Mesendoderm (in vitro differentiated cells): ENCODE measurements at regions not wholly inside any gene's neighbourhood (a gene's known extent, or its start where the extent isn't known, plus 50 kb on each side); places are given as distances from the start of the nearest gene placed in this dataset.

ENCODE experiments used
- DNase-seq: peaks from one replicate; pipeline ENCODE4 v3.0.0; 2013
- H2AK5ac ChIP-seq: 2 replicates; pipeline ENCODE4 v1.6.1; 2013; ENCODE audit warnings: low read length, inconsistent platforms
- H2BK120ac ChIP-seq: 2 replicates; pipeline ENCODE4 v1.6.1; 2013; ENCODE audit warnings: low read depth, mild to moderate bottlenecking, low read length, moderate library complexity, mixed read lengths
- H2BK15ac ChIP-seq: replicated peaks from 2 replicates; pipeline ENCODE4 v1.6.1; 2013; ENCODE audit warnings: low read depth, mild to moderate bottlenecking, moderate library complexity
- H2BK5ac ChIP-seq: 2 replicates; pipeline ENCODE4 v1.6.1; 2013; ENCODE audit warnings: low read length, inconsistent platforms
- H3K18ac ChIP-seq: 2 replicates; pipeline ENCODE4 v1.6.1; 2013; ENCODE audit warnings: mild to moderate bottlenecking, low read length, mixed read lengths
- H3K23ac ChIP-seq: one replicate; pipeline ENCODE4 v1.6.1; 2013; ENCODE audit warnings: low read length
- H3K27ac ChIP-seq: 2 replicates; pipeline ENCODE4 v1.5.1; 2013; ENCODE audit warnings: low read depth, mild to moderate bottlenecking, inconsistent platforms, low read length, moderate library complexity
- H3K27me3 ChIP-seq: 2 replicates; pipeline ENCODE4 v1.6.1; 2013; ENCODE audit warnings: low read length, control low read depth, mild to moderate bottlenecking, inconsistent platforms; ENCODE audit not compliant: insufficient read depth, poor library complexity
- H3K36me3 ChIP-seq: 2 replicates; pipeline ENCODE4 v1.6.1; 2013; ENCODE audit warnings: low read length, inconsistent platforms; ENCODE audit not compliant: control insufficient read depth, insufficient read depth
- H3K4ac ChIP-seq: one replicate; pipeline ENCODE4 v1.6.1; 2013; ENCODE audit warnings: low read depth, mild to moderate bottlenecking, low read length, moderate library complexity
- H3K4me1 ChIP-seq: 2 replicates; pipeline ENCODE4 v1.6.1; 2013; ENCODE audit warnings: low read depth, low read length, inconsistent platforms; ENCODE audit not compliant: control insufficient read depth
- H3K4me2 ChIP-seq: 2 replicates; pipeline ENCODE4 v1.6.1; 2013; ENCODE audit warnings: low read length
- H3K4me3 ChIP-seq: 2 replicates; pipeline ENCODE4 v1.5.1; 2013; ENCODE audit warnings: mild to moderate bottlenecking, low read length
- H3K56ac ChIP-seq: one replicate; pipeline ENCODE4 v1.6.1; 2013; ENCODE audit warnings: low read length
- H3K79me1 ChIP-seq: 2 replicates; pipeline ENCODE4 v1.6.1; 2013; ENCODE audit warnings: low read length, inconsistent platforms
- H3K79me2 ChIP-seq: 2 replicates; pipeline ENCODE4 v1.6.1; 2013; ENCODE audit warnings: mild to moderate bottlenecking, low read length; ENCODE audit not compliant: control insufficient read depth, insufficient read depth
- H3K9ac ChIP-seq: 2 replicates; pipeline ENCODE4 v1.6.1; 2013; ENCODE audit warnings: low read length, inconsistent platforms
- H4K5ac ChIP-seq: one replicate; pipeline ENCODE4 v1.6.1; 2013; ENCODE audit warnings: low read length
- H4K8ac ChIP-seq: one replicate; pipeline ENCODE4 v1.6.1; 2013; ENCODE audit warnings: low read depth, mild to moderate bottlenecking, control low read depth, low read length, moderate library complexity
- WGBS: extraction: QIAGEN DNeasy Blood & Tissue Kit; methylation state at CpG from one replicate; pipeline ENCODE4 v1.1.7; 2013; ENCODE audit warnings: low lambda C conversion rate, missing lambda C conversion rate; ENCODE audit not compliant: insufficient coverage; ENCODE audit errors: extremely low coverage; 5-methylcytosine and 5-hydroxymethylcytosine counted together

DNA sequence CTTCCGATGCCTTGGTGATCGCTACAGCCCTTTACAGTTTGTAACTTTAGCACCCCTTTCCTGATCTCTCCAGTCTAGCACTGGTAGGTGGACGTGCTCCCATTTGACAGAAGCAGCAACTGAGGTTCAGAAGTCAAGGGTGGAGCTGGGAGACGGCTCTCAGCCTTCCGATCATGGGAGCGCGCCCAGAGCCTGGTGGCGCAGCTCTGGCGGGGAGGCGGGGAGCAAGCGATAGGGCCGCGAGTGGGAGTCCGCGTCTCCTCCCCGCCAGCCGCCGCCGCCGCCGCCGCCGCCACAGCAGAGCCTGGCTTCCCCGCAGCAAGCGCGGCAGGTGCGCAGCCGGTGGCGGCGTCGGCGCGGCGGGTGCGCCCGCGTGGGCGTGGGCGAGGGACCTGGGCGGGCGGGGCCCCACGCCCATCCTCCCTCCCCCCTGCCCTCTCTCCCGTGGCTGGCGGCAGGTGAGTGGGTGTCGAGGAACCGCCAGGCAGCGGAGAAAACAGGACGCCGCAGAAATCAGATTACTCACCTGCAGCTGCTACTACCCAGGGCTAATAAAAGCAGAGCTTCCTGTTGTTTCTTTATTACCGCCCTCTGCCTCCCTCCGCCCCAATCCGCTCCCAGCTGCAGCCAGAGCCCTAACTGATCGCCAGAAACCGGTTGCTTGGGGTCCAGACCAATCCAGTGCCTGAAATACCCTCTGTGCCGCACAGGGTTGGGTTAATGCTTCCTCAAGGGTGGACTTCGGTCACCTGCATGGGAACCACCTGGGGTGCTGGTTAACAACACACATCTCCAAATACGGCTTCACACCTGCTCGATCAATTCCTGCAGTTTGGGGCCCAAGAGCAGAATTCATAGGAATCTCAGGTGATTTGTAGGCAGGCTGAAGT, 60.2 kb upstream of the ID3 start:
- peak; percentile 72 for DNase-seq
- WGBS: no CpG with 5 or more reads among the region's 58 CpGs
- Histone ChIP-seq H3K23ac (no peak overlapping the region), H3K4me2 (peak overlapping the region; percentile 24), H2BK15ac (no peak overlapping the region), H3K4me1 (no peaks in the 10 kb centered on the region), H3K4me3 (no peak overlapping the region), H3K79me1 (no peaks in the 10 kb centered on the region), H3K56ac (peak overlapping the region; percentile 69), H4K5ac (no peak overlapping the region), H3K27me3 (no peaks in the 10 kb centered on the region), H3K79me2 (no peaks in the 10 kb centered on the region), H3K9ac (peak overlapping the region; percentile 35), H2BK5ac (no peak overlapping the region), H3K4ac (no peak overlapping the region), H3K36me3 (no peaks in the 10 kb centered on the region), H2AK5ac (peak overlapping the region; percentile 29), H2BK120ac (no peak overlapping the region), H3K27ac (no peak overlapping the region), H3K18ac (no peak overlapping the region), H4K8ac (no peak overlapping the region)

DNA sequence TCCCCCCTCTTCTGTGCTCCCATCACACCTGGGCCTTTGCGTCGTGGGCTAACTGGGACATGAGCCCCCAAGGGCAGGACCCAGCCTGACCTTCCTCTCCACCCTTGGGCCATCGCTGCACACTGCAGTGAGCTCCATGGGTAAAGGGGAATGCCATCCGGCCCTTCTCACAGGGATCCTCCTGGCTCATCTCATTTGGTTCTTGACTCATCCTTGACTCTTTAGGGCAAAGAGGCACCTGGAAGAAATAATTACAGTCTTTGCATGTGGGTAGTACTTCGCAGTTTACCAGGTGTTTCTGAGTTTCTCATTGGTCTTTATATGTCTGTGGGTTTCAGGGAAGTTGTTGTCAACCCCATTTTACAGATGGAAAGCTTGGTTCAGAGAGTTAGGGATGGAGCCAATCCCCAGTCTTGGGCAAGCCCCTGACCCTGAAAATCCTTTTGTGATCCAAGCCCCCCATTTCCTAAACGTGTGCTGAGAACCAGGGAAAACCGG, 59.3 kb upstream of the ID3 start:
- no peaks in the 10 kb centered on the region for H3K79me2 ChIP-seq
- no peak overlapping the region for H3K23ac ChIP-seq
- H3K4me1 ChIP-seq: no peaks in the 10 kb centered on the region
- H4K5ac ChIP-seq: no peak overlapping the region
- H2BK5ac ChIP-seq: no peak overlapping the region
- no peaks in the 10 kb centered on the region for H3K27me3 ChIP-seq
- H3K4ac ChIP-seq: no peak overlapping the region
- no peak overlapping the region for H3K4me2 ChIP-seq
- DNase-seq: no peak
- WGBS: no CpG with 5 or more reads among the region's 7 CpGs
- H3K18ac ChIP-seq: no peak overlapping the region
- H2BK120ac ChIP-seq: no peak overlapping the region
- H3K36me3 ChIP-seq: no peaks in the 10 kb centered on the region
- no peak overlapping the region for H2BK15ac ChIP-seq
- no peak overlapping the region for H3K4me3 ChIP-seq
- no peak overlapping the region for H3K9ac ChIP-seq
- no peaks in the 10 kb centered on the region for H3K79me1 ChIP-seq
- no peak overlapping the region for H2AK5ac ChIP-seq
- peak overlapping the region; percentile 44 for H3K56ac ChIP-seq
- H4K8ac ChIP-seq: no peak overlapping the region
- no peak overlapping the region for H3K27ac ChIP-seq

DNA sequence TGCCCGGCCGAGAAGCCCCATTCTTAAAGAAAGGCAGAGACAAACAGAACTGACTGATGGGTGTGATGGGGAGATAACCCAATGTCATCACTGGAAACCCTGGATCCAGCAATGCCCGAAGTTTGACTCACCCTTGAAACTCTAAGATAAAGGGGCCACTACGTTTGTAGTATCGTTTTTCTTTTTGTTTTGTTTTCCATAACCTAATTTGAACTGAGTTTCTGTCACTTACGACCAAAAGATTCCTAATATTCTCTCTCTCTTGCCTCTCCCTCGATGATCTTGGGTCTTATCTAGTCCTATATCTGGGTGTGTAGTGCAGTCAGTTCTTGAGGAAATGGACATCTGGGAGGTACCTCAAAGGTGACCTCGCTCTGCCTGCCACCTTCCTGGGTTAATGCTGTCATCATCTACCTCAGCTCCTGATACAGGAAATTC, 57.8 kb upstream of the ID3 start:
- H3K79me1 ChIP-seq: no peaks in the 10 kb centered on the region
- DNase-seq: no peak
- H4K8ac ChIP-seq: no peak overlapping the region
- no peaks in the 10 kb centered on the region for H3K27me3 ChIP-seq
- H3K4me2 ChIP-seq: no peak overlapping the region
- H2BK5ac ChIP-seq: no peak overlapping the region
- H4K5ac ChIP-seq: no peak overlapping the region
- no peak overlapping the region for H3K9ac ChIP-seq
- H2AK5ac ChIP-seq: no peak overlapping the region
- H3K56ac ChIP-seq: no peak overlapping the region
- H2BK15ac ChIP-seq: no peak overlapping the region
- H3K23ac ChIP-seq: no peak overlapping the region
- no peaks in the 10 kb centered on the region for H3K79me2 ChIP-seq
- H3K4ac ChIP-seq: no peak overlapping the region
- no peak overlapping the region for H3K4me3 ChIP-seq
- no CpG with 5 or more reads among the region's 8 CpGs for WGBS
- H3K36me3 ChIP-seq: no peaks in the 10 kb centered on the region
- H2BK120ac ChIP-seq: no peak overlapping the region
- no peak overlapping the region for H3K27ac ChIP-seq
- no peak overlapping the region for H3K18ac ChIP-seq
- peaks cover 8% of the 10 kb centered on the region for H3K4me1 ChIP-seq

DNA sequence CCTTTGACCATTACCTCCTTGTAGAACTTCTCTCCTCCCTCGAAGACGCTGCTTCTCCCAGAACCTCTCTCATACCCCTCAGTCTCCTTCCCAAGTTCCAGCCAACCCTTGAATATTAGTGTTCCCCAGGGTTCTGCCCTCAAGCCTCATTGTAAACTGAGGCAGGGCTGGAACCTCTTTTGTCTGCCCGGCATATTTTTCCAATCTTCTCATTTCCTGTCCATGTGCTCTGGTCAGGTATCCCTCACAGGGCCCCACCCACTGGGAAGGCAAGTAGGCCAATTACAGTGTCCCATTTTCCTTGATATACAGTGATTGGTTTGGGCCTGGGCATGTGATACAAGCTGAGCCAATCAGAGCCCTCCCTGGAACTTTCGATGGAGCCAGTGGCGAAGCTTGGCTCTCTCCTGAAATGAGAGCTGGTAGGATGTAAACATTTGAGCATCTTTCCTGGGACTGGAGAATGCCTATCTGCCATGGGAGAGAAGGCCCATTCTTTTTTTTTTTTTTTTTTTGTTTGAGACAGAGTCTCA, 57.1 kb upstream of the ID3 start:
- no peak for DNase-seq
- H3K27me3 ChIP-seq: no peaks in the 10 kb centered on the region
- no peak overlapping the region for H4K5ac ChIP-seq
- H3K79me2 ChIP-seq: no peaks in the 10 kb centered on the region
- H3K36me3 ChIP-seq: no peaks in the 10 kb centered on the region
- H3K27ac ChIP-seq: no peak overlapping the region
- no peak overlapping the region for H2BK5ac ChIP-seq
- H3K56ac ChIP-seq: no peak overlapping the region
- H3K4me1 ChIP-seq: peaks cover 8% of the 10 kb centered on the region
- no peak overlapping the region for H3K4me3 ChIP-seq
- no peaks in the 10 kb centered on the region for H3K79me1 ChIP-seq
- H3K9ac ChIP-seq: no peak overlapping the region
- no peak overlapping the region for H2BK15ac ChIP-seq
- H3K4ac ChIP-seq: no peak overlapping the region
- H3K18ac ChIP-seq: no peak overlapping the region
- H2AK5ac ChIP-seq: no peak overlapping the region
- H3K4me2 ChIP-seq: no peak overlapping the region
- WGBS: no CpG with 5 or more reads among the region's 5 CpGs
- no peak overlapping the region for H2BK120ac ChIP-seq
- no peak overlapping the region for H3K23ac ChIP-seq
- no peak overlapping the region for H4K8ac ChIP-seq

DNA sequence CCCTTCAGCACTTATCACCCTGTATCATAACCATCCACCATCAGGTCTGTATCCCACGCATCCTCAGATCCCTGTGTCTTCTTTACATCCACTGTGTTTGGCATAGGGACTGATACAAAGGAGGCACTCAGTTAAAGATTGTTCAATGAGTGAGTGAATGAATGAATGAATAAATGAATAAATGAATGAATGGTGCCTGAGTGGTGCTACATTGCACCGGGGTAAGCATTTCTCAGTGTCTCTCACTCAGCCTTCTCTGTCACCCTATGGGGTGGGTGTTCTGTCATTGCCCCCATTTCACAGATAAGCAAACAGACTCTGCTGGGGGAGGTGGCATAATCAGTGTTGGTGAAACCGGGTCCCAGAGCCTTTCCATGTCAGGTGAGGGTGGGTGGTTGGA, 56.6 kb upstream of the ID3 start:
- no CpG with 5 or more reads among the region's 3 CpGs for WGBS
- Histone ChIP-seq H2BK120ac (no peak overlapping the region), H3K18ac (no peak overlapping the region), H3K27me3 (no peaks in the 10 kb centered on the region), H3K4me2 (no peak overlapping the region), H3K4ac (no peak overlapping the region), H4K8ac (no peak overlapping the region), H2BK5ac (no peak overlapping the region), H2AK5ac (peak overlapping the region; percentile 37), H3K56ac (no peak overlapping the region), H3K79me2 (no peaks in the 10 kb centered on the region), H3K23ac (no peak overlapping the region), H2BK15ac (no peak overlapping the region), H3K4me3 (no peak overlapping the region), H3K79me1 (no peaks in the 10 kb centered on the region), H3K9ac (no peak overlapping the region), H3K36me3 (no peaks in the 10 kb centered on the region), H3K27ac (no peak overlapping the region), H3K4me1 (peaks cover 8% of the 10 kb centered on the region), H4K5ac (no peak overlapping the region)
- no peak for DNase-seq
